BLaER1 (cell line): ENCODE measurements at regions not wholly inside any gene's neighbourhood (a gene's known extent, or its start where the extent isn't known, plus 50 kb on each side); places are given as distances from the start of the nearest gene placed in this dataset.
"Not testable (repeated sequence)": the region's sequence is repeated elsewhere in the genome, so short reads cannot be mapped to it uniquely, and the experiment has no call there.

Source experiments
- H3K27ac ChIP-seq: shearing (Covaris generic); formaldehyde crosslinking; 2 replicates; pipeline ENCODE4 v1.8.1; 2022
- H3K27me3 ChIP-seq: shearing (Covaris generic); formaldehyde crosslinking; 2 replicates; pipeline ENCODE4 v1.8.1; 2022
- H3K36me3 ChIP-seq: shearing (Covaris generic); formaldehyde crosslinking; 2 replicates; pipeline ENCODE4 v1.8.1; 2022
- H3K4me1 ChIP-seq: shearing (Covaris generic); formaldehyde crosslinking; 2 replicates; pipeline ENCODE4 v1.8.1; 2022
- H3K4me2 ChIP-seq: shearing (Covaris generic); formaldehyde crosslinking; 2 replicates; pipeline ENCODE4 v1.8.1; 2022
- H3K4me3 ChIP-seq: shearing (Covaris generic); formaldehyde crosslinking; 2 replicates; pipeline ENCODE4 v1.8.1; 2022
- H3K9ac ChIP-seq: shearing (Covaris generic); formaldehyde crosslinking; 2 replicates; pipeline ENCODE4 v1.8.1; 2022
- H3K9me3 ChIP-seq: shearing (Covaris generic); formaldehyde crosslinking; 2 replicates; pipeline ENCODE4 v1.8.1; 2022
- H4K20me1 ChIP-seq: shearing (Covaris generic); formaldehyde crosslinking; 2 replicates; pipeline ENCODE4 v1.8.1; 2022
- Cebpa-rat ChIP-seq: shearing (Covaris generic); IDR thresholded peaks from 2 replicates; pipeline ENCODE4 v1.8.1; 2022

- no peak overlapping the region for H3K4me2 ChIP-seq
- H3K9me3 ChIP-seq = no peaks in the 10 kb centered on the region
- no peak overlapping the region for H3K4me3 ChIP-seq
- H4K20me1 ChIP-seq = no peaks in the 10 kb centered on the region
- H3K36me3 ChIP-seq = no peaks in the 10 kb centered on the region
- H3K4me1 ChIP-seq = no peaks in the 10 kb centered on the region
- no peaks in the 10 kb centered on the region for H3K27me3 ChIP-seq
- no peak overlapping the region for H3K9ac ChIP-seq
- no peak overlapping the region for H3K27ac ChIP-seq
- no peak for TF ChIP-seq Cebpa-rat
Observed at GRCh38 chr2:18046558-18047212, 168.2 kb downstream of the KCNS3 start.

DNA sequence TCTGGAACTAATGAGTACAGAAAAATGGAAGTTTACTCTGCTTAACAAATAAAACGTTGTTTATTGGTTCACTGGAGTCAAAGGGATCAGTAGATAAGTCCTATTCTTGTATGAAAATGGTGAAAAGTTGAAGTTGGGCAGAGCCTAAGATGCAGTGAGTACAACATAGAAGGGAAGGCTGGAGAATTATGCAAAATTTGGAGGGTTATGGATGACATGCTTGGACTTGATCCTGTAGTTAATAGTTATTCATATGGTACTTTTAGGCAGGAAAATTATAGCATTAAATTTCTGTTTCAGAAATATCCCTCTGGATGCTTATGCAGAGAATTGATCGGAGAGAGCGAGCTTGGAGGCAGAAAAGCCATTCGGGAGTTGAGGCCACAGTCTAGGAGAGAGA lies 167.6 kb downstream of the KCNS3 start:
- Histone ChIP-seq H3K4me2 (no peak overlapping the region), H3K36me3 (no peaks in the 10 kb centered on the region), H3K4me3 (no peak overlapping the region), H3K9me3 (no peaks in the 10 kb centered on the region), H3K27me3 (no peaks in the 10 kb centered on the region), H3K9ac (no peak overlapping the region), H4K20me1 (no peaks in the 10 kb centered on the region), H3K4me1 (no peaks in the 10 kb centered on the region), H3K27ac (no peak overlapping the region)
- TF ChIP-seq Cebpa-rat = no peak

DNA sequence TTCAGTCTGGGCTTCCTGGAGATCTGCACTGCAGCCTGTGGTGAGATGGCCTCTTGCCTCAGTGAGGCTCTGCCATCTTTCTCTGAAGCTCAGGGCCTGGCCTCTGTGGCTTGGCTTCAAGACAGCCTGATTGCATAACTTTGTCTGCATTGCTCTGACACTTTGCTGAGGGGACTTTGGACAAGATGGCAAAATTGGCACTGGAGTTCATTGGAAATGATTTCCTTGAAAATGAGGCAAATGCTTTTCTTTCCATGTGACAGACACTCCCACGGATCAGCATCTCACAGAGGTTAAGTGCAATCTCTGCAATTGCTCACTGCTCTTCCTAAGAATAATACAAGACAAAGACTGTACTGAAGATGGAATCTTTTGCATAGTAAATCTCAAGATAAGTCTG lies 166.8 kb downstream of the KCNS3 start:
- Histone ChIP-seq H3K27me3 (no peaks in the 10 kb centered on the region), H4K20me1 (no peaks in the 10 kb centered on the region), H3K36me3 (no peaks in the 10 kb centered on the region), H3K9ac (no peak overlapping the region), H3K27ac (no peak overlapping the region), H3K4me3 (no peak overlapping the region), H3K4me1 (peaks cover 7% of the 10 kb centered on the region), H3K9me3 (no peaks in the 10 kb centered on the region), H3K4me2 (no peak overlapping the region)
- no peak for TF ChIP-seq Cebpa-rat

DNA sequence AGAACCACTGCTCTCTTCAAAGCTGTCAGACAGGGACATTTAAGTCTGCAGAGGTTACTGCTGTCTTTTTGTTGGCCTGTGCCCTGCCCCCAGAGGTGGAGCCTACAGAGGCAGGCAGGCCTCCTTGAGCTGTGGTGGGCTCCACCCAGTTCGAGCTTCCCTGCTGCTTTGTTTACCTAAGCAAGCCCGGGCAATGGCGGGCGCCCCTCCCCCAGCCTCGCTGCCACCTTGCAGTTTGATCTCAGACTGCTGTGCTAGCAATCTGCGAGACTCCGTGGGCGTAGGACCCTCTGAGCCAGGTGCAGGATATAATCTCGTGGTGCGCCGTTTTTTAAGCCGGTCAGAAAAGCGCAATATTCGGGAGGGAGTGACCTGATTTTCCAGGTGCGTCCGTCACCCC lies 138.9 kb downstream of the KCNS3 start:
- H4K20me1 ChIP-seq, H3K9ac ChIP-seq, H3K4me2 ChIP-seq, H3K27ac ChIP-seq, H3K4me3 ChIP-seq, H3K4me1 ChIP-seq, H3K36me3 ChIP-seq, H3K27me3 ChIP-seq: not testable (repeated sequence)
- peaks cover 22% of the 10 kb centered on the region for H3K9me3 ChIP-seq

- no peak overlapping the region for H3K27ac ChIP-seq
- no peak overlapping the region for H3K4me2 ChIP-seq
- no peaks in the 10 kb centered on the region for H3K9me3 ChIP-seq
- TF ChIP-seq Cebpa-rat = no peak
- no peak overlapping the region for H3K4me3 ChIP-seq
- H3K4me1 ChIP-seq = no peaks in the 10 kb centered on the region
- H3K36me3 ChIP-seq = no peaks in the 10 kb centered on the region
- no peaks in the 10 kb centered on the region for H4K20me1 ChIP-seq
- H3K9ac ChIP-seq = no peak overlapping the region
- no peaks in the 10 kb centered on the region for H3K27me3 ChIP-seq
Observed at GRCh38 chr2:18009891-18010290, 131.4 kb downstream of the KCNS3 start.

- Histone ChIP-seq H3K4me3 (no peak overlapping the region), H4K20me1 (no peaks in the 10 kb centered on the region), H3K4me1 (no peaks in the 10 kb centered on the region), H3K27ac (no peak overlapping the region), H3K27me3 (no peaks in the 10 kb centered on the region), H3K9ac (no peak overlapping the region), H3K36me3 (no peaks in the 10 kb centered on the region), H3K4me2 (no peak overlapping the region), H3K9me3 (peaks cover 16% of the 10 kb centered on the region)
- TF ChIP-seq Cebpa-rat = no peak
Observed at GRCh38 chr2:18005411-18005810, 126.9 kb downstream of the KCNS3 start.

GRCh38 chr2:18001671-18002070 lies 123.2 kb downstream of the KCNS3 start:
- H3K27me3 ChIP-seq = no peaks in the 10 kb centered on the region
- no peak overlapping the region for H3K4me2 ChIP-seq
- H3K4me1 ChIP-seq = no peaks in the 10 kb centered on the region
- no peak for TF ChIP-seq Cebpa-rat
- H3K9ac ChIP-seq = no peak overlapping the region
- no peak overlapping the region for H3K4me3 ChIP-seq
- no peak overlapping the region for H3K27ac ChIP-seq
- H4K20me1 ChIP-seq = no peaks in the 10 kb centered on the region
- H3K36me3 ChIP-seq = no peaks in the 10 kb centered on the region
- H3K9me3 ChIP-seq = peaks cover 21% of the 10 kb centered on the region

GRCh38 chr2:17996978-17997377 lies 118.5 kb downstream of the KCNS3 start:
- no peak overlapping the region for H3K4me2 ChIP-seq
- no peak overlapping the region for H3K9ac ChIP-seq
- no peak overlapping the region for H3K27ac ChIP-seq
- no peaks in the 10 kb centered on the region for H4K20me1 ChIP-seq
- H3K36me3 ChIP-seq = no peaks in the 10 kb centered on the region
- H3K27me3 ChIP-seq = no peaks in the 10 kb centered on the region
- peaks cover 34% of the 10 kb centered on the region for H3K9me3 ChIP-seq
- TF ChIP-seq Cebpa-rat = no peak
- no peak overlapping the region for H3K4me3 ChIP-seq
- H3K4me1 ChIP-seq = no peaks in the 10 kb centered on the region

GRCh38 chr2:17995593-17995992 lies 117.1 kb downstream of the KCNS3 start:
- Histone ChIP-seq H3K36me3 (no peaks in the 10 kb centered on the region), H3K4me3 (no peak overlapping the region), H3K4me1 (no peaks in the 10 kb centered on the region), H3K4me2 (no peak overlapping the region), H4K20me1 (no peaks in the 10 kb centered on the region), H3K27me3 (no peaks in the 10 kb centered on the region), H3K27ac (no peak overlapping the region), H3K9ac (no peak overlapping the region), H3K9me3 (peaks cover 22% of the 10 kb centered on the region)
- TF ChIP-seq Cebpa-rat = no peak
